GM18502 (cell line): ENCODE measurements at regions not wholly inside any gene's neighbourhood (a gene's known extent, or its start where the extent isn't known, plus 50 kb on each side); places are given as distances from the start of the nearest gene placed in this dataset.
"Not testable (repeated sequence)": the region's sequence is repeated elsewhere in the genome, so short reads cannot be mapped to it uniquely, and the experiment has no call there.

Source experiments
- ATAC-seq: cut with Tn5 transposase; IDR thresholded peaks from one replicate; pipeline ENCODE4 v1.9.1; 2021; ENCODE audit warnings: mild to moderate bottlenecking; ENCODE audit not compliant: unreplicated experiment, poor library complexity

DNA sequence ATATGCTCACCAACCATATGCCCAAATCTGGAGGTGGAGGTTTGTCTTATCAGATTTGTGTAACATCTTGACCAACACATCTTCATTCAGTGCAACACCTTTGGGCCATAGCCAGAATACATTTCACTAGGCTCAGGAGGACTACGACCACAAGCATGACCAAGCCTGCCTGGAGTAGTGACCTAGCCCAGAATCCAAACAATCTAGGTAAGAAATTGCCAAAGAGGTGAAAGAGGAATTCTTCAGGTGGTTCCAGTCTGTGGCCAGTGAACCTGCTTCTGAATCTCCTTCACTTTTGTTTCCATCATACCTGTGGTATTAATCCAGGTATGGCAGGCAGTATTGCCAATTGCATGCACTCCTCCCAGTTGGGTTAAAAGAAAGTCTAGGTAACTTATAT, 112.8 kb upstream of the RAB18 start:
- no peak for ATAC-seq

GRCh38 chr10:27390681-27391080, 113.4 kb upstream of the RAB18 start:
- ATAC-seq, result no peak

DNA sequence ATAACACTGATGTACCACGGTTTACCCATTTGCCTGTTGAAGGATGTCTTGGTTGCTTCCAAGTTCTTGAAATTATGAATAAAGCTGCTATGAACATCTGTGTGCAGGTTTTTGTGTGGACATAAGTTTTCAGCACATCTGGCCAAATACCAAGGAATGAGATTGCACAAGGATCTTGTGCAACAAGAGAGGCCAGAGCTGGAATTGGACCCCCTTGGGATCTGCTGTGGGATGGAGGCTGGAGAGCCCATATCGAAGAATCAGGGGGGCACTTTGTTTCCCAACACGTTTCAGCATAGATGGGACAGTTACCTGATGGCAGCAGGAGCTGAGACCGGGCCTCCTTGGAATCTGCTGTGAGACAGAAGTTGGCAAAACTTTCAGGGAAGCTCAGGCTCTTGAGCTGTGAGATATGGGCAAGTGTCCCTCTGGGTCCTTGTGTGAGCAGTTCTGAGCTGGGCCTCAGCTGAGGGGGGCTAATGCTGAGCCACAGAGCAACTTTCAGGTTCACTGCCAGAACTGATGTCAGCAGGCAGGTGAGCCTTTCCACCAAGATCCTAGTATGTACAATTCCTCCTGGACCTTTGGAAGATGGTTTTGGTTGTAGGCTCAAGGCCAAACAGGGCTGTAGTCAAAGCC, 115.2 kb upstream of the RAB18 start:
- no peak for ATAC-seq

- no peak for ATAC-seq
Observed at GRCh38 chr10:27383595-27384542, 120.2 kb upstream of the RAB18 start.

- no peak for ATAC-seq
Observed at GRCh38 chr10:27382176-27382575, 121.9 kb upstream of the RAB18 start.

- ATAC-seq, result no peak
Observed at GRCh38 chr10:27380929-27381358, 123.2 kb upstream of the RAB18 start.

- ATAC-seq, result not testable (repeated sequence)
Observed at GRCh38 chr10:27379041-27379440, 125.1 kb upstream of the RAB18 start.

DNA sequence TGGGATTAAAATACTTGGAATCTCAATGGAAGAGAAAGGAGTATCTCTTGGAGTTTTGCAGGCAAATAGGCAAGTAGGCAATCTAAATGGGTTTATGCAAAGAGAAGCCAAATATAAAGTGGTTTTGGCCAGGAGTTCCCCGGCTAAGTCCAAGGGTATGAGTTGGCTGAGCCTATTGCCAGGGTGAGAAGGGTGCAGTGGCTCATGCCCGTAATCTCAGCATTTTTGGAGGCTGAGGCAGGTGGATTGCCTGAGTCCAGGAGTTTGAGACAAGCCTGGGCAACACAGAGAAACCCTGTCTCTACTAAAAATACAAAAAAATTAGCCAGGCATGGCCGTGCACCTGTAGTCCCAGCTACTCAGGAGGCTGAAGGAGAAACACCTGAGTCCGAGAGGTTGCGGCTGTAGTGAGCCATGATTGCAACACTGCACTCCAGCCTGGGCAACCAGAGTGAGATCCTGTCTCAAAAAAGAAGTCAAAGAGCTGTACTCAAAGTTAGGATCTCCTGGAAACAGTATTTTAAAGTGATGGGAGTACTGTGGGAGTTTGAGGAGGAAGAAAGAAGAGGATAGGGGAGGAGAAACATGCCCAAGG, 130.4 kb upstream of the RAB18 start:
- no peak for ATAC-seq

- ATAC-seq, result no peak
Observed at GRCh38 chr10:27372095-27372494, 131.5 kb upstream of the ACBD5 start.

DNA sequence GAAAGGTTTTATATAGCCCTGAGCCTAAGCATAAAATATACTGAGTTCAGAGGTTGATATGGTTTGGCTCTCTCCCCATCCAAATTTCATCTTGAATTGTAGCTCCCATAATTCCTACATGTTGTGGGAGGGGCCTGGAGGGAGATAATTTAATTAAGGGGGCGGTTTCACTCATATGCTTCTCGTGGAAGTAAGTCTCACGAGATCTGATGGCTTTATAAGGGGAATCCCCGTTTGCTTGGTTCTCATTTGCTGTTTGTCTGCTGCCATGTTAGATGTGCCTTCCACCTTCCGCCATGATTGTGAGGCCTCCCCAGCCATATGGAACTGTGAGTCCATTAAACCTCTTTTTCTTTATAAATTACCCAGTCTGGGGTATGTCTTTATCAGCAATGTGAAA, 130.8 kb upstream of the ACBD5 start:
- not testable (repeated sequence) for ATAC-seq

- no peak for ATAC-seq
Observed at GRCh38 chr10:27369880-27370279, 129.3 kb upstream of the ACBD5 start.

GRCh38 chr10:27368706-27369105, 128.1 kb upstream of the ACBD5 start:
- no peak for ATAC-seq

DNA sequence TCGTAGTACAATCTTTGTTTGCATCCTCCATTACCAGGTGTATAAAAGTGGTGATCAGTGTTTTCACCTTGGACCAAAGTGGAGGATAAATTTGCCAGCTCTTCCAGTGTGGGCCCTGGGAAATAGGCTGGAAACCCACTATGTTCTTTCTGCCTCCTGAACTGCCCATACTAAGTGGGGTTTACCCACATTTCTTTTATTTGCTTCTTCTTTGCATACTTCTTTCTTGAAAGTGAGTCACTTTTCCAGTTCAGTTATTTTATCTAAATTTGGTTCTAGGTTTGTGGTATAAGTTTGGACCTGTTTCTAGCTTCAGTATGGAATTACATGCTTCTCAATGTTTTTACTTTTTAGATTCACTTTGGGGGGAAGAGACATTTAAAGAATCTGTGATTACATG, 126.2 kb upstream of the ACBD5 start:
- no peak for ATAC-seq

- no peak for ATAC-seq
Observed at GRCh38 chr10:27364028-27364427, 123.4 kb upstream of the ACBD5 start.

GRCh38 chr10:27360581-27361172, 120.1 kb upstream of the ACBD5 start:
- ATAC-seq, result peak; percentile 92

DNA sequence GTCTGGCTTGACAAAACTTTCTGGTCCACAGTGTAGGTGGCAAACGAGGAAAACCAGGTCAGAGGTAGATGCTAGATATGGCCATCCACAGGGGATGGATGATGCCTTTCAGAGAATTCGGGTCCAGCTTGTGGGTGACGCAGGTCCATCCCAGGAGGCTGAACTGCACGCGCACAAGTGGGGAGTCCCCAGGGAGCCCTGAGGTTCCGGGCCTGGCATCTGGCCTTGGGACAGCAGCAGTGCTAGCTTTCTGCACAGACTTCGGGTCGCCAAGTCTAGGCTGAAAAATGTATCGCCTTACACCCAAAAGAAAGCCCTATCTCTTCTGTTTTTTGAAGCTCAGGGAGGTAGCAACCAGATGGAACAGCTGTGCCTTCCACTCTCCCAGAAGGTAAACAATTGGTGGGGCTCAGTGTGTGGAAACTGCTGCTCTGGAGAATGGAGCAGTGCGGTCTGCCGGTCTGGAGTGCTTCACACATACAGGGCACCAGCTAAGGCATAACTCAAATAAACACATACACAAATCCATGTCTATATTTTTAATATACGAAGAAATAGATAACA, 119.3 kb upstream of the ACBD5 start:
- no peak for ATAC-seq

GRCh38 chr10:27356738-27357137, 116.1 kb upstream of the ACBD5 start:
- ATAC-seq, result no peak

DNA sequence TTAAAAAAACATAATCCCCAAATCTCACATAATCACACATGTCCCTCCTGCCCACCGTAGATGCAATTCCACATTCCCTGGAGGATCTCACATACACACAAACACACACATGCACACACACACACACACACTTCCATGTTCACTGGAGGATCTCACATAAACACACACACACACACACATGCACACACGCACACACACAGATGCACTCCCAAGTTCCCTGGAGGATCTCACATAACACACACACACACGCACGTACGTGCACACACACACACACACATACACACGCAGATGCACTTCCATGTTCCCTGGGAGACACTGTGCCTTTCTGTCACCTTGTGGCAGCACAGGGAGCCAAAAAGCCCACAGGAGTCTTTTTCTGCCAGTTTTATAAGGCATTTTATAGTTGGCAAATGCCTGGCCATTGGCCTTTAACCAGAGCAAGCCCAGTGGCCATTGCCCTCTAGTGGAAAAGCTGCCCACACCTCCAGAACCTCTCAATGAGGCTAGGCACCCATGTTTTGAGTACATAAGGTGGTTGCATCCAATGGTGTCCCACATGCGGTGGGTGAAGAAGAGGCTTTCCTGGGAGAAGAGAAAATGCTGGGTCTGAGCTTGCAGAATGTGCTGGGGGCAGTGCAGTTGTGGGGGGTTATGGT, 115.4 kb upstream of the ACBD5 start:
- ATAC-seq, result no peak

- ATAC-seq, result peak; percentile 91
Observed at GRCh38 chr10:27354643-27355270, 114.2 kb upstream of the ACBD5 start.

DNA sequence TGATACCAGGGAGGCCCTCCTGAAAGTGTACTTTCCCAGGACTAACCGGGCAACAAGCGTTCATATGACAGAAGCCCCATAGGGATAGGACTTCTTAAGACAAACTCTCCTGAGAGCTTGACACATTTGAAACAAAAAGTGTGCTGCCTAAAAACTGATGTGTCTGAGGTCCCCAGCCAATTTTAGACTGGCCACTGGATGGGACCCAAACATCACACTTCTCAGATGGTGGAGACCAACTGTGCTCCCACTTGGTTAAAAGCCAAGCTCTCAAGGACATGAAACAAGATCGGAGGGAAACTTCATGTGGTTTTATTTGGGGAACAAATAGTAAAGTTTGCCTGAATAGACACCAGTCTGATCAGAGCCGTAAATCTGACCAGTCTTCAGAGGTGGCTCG, 113.5 kb upstream of the ACBD5 start:
- peak; percentile 10 for ATAC-seq
